Tibial nerve (tissue), 4 donors: ENCODE measurements at regions not wholly inside any gene's neighbourhood (a gene's known extent, or its start where the extent isn't known, plus 50 kb on each side); places are given as distances from the start of the nearest gene placed in this dataset.

Source experiments
- EP300 ChIP-seq, 2 donors: sonication (generic); formaldehyde crosslinking; IDR thresholded peaks; one replicate each; pipeline ENCODE4 v1.6.1; 2017; ENCODE audit warnings: antibody characterized with exemption in 2 of 2, mild to moderate bottlenecking in 1 of 2
- POLR2A ChIP-seq, 2 donors: fragments of 450-650 bp; IDR thresholded peaks; one replicate each; pipeline ENCODE4 v1.6.1; 2017; ENCODE audit warnings: antibody characterized with exemption in 2 of 2, mild to moderate bottlenecking in 2 of 2, moderate library complexity in 2 of 2
- TF ChIP-seq, protein P1 (sequence below), 5 experiments: fragments of 200-600 bp in 3 of 5; fragments of 450-650 bp in 2 of 5; sonication (generic) in 3 of 5; IDR thresholded peaks; one replicate each; pipeline ENCODE4 v1.5.1; 2016 to 2019; ENCODE audit warnings: antibody characterized with exemption in 5 of 5, mild to moderate bottlenecking in 3 of 5, moderate library complexity in 2 of 5

DNA sequence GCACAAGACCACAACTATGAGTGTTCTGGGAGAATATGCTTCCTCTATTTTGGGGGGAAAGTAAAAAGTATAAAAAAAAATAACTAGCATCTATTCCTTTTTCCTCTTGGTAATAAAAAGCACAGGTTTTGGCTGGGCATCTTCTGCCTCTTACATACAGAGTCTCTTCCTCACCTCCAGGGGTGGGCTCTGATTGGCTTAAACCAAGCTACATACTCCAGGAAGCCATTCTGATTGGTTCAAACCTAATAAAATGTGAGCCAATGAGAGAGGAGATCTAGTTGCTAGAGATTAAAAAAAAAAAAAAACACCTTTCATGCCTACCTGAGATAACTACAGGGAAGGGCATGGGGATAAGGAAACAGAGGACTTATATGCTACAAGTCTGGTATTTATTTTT, 365.9 kb upstream of the ERCC4 start:
- TF ChIP-seq, protein P1, sequence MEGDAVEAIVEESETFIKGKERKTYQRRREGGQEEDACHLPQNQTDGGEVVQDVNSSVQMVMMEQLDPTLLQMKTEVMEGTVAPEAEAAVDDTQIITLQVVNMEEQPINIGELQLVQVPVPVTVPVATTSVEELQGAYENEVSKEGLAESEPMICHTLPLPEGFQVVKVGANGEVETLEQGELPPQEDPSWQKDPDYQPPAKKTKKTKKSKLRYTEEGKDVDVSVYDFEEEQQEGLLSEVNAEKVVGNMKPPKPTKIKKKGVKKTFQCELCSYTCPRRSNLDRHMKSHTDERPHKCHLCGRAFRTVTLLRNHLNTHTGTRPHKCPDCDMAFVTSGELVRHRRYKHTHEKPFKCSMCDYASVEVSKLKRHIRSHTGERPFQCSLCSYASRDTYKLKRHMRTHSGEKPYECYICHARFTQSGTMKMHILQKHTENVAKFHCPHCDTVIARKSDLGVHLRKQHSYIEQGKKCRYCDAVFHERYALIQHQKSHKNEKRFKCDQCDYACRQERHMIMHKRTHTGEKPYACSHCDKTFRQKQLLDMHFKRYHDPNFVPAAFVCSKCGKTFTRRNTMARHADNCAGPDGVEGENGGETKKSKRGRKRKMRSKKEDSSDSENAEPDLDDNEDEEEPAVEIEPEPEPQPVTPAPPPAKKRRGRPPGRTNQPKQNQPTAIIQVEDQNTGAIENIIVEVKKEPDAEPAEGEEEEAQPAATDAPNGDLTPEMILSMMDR (IDR thresholded peaks at IDR 0.05), result no peak
- TF ChIP-seq EP300 (IDR thresholded peaks at IDR 0.05) (no peak), POLR2A (IDR thresholded peaks at IDR 0.05) (no peak)
